ENCODE measurements at regions not wholly inside any gene's neighbourhood (a gene's known extent, or its start where the extent isn't known, plus 50 kb on each side); places are given as distances from the start of the nearest gene placed in this dataset.

GRCh38 chr4:17296921-17297890 lies 214.7 kb downstream of the QDPR start:
- TF ChIP-seq CTCF (IDR thresholded peaks at IDR 0.05; ENCODE audit: low read depth, low read length, missing control alignments) = no peak
- in situ Hi-C loops (cut with HindIII; ENCODE audit: low sequenced_read_pairs) = no loop called here
- no peak overlapping the region for H3K4me3 ChIP-seq (ENCODE audit: low read depth, low read length)
- no peak for DNase-seq (ENCODE audit: low read depth)

GRCh38 chr4:17293901-17294300 lies 218.0 kb downstream of the QDPR start:
- no peak overlapping the region for H3K4me3 ChIP-seq (ENCODE audit: low read depth, low read length)
- TF ChIP-seq CTCF (IDR thresholded peaks at IDR 0.05; ENCODE audit: low read depth, low read length, missing control alignments) = no peak
- in situ Hi-C loops (cut with HindIII; ENCODE audit: low sequenced_read_pairs) = no loop called here
- DNase-seq (ENCODE audit: low read depth) = no peak

- in situ Hi-C loops (cut with HindIII; ENCODE audit: low sequenced_read_pairs) = no loop called here
- no peak for DNase-seq (ENCODE audit: low read depth)
- no peak overlapping the region for H3K4me3 ChIP-seq (ENCODE audit: low read depth, low read length)
- no peak for TF ChIP-seq CTCF (IDR thresholded peaks at IDR 0.05; ENCODE audit: low read depth, low read length, missing control alignments)
These were observed 223.7 kb downstream of the QDPR start for GRCh38 chr4:17288151-17288550.

- H3K4me3 ChIP-seq (ENCODE audit: low read depth, low read length) = no peak overlapping the region
- TF ChIP-seq CTCF (IDR thresholded peaks at IDR 0.05; ENCODE audit: low read depth, low read length, missing control alignments) = no peak
- in situ Hi-C loops (cut with HindIII; ENCODE audit: low sequenced_read_pairs) = no loop called here
- DNase-seq (ENCODE audit: low read depth) = no peak
These were observed 225.0 kb downstream of the QDPR start for GRCh38 chr4:17286752-17287460.

GRCh38 chr4:17285747-17286146 lies 226.1 kb downstream of the QDPR start:
- no peak for TF ChIP-seq CTCF (IDR thresholded peaks at IDR 0.05; ENCODE audit: low read depth, low read length, missing control alignments)
- no peak overlapping the region for H3K4me3 ChIP-seq (ENCODE audit: low read depth, low read length)
- in situ Hi-C loops (cut with HindIII; ENCODE audit: low sequenced_read_pairs) = no loop called here
- DNase-seq (ENCODE audit: low read depth) = no peak

GRCh38 chr4:17284323-17285175 lies 227.3 kb downstream of the QDPR start:
- in situ Hi-C loops (cut with HindIII; ENCODE audit: low sequenced_read_pairs) = no loop called here
- no peak for TF ChIP-seq CTCF (IDR thresholded peaks at IDR 0.05; ENCODE audit: low read depth, low read length, missing control alignments)
- no peak for DNase-seq (ENCODE audit: low read depth)
- no peak overlapping the region for H3K4me3 ChIP-seq (ENCODE audit: low read depth, low read length)

Measured in astrocyte of the cerebellum (primary cell).